GM23338 (cell line): ENCODE measurements at regions not wholly inside any gene's neighbourhood (a gene's known extent, or its start where the extent isn't known, plus 50 kb on each side); places are given as distances from the start of the nearest gene placed in this dataset.

ENCODE experiments used
- ATAC-seq: fragments of 200-7000 bp; cut with Tn5 transposase; 3 replicates; pipeline ENCODE4 v1.9.1; 2020
- DNase-seq: peaks from one replicate; pipeline ENCODE4 v3.0.0-alpha.2; 2015; ENCODE audit warnings: low spot score
- H2AFZ ChIP-seq: fragments of 200-600 bp; sonication (generic); 2 replicates; pipeline ENCODE4 v1.8.0; 2016; ENCODE audit warnings: antibody characterized with exemption, mild to moderate bottlenecking, moderate library complexity
- H3F3A ChIP-seq: fragments of 200-600 bp; sonication (generic); replicated peaks from 2 replicates; pipeline ENCODE4 v1.8.0; 2017; ENCODE audit warnings: antibody characterized with exemption, mixed run types, low read depth
- H3K27ac ChIP-seq: fragments of 200-600 bp; sonication (generic); 2 replicates; pipeline ENCODE4 v1.6.1; 2016; ENCODE audit warnings: low read depth
- H3K27me3 ChIP-seq: fragments of 200-600 bp; sonication (generic); 2 replicates; pipeline ENCODE4 v1.8.0; 2016; ENCODE audit warnings: mild to moderate bottlenecking, mixed run types, moderate library complexity; ENCODE audit not compliant: insufficient read depth
- H3K36me3 ChIP-seq: fragments of 200-600 bp; sonication (generic); 2 replicates; pipeline ENCODE4 v1.8.0; 2016; ENCODE audit warnings: mild to moderate bottlenecking; ENCODE audit not compliant: insufficient read depth
- H3K4me1 ChIP-seq: fragments of 200-600 bp; sonication (generic); 2 replicates; pipeline ENCODE4 v1.8.0; 2016; ENCODE audit warnings: mild to moderate bottlenecking, moderate library complexity; ENCODE audit not compliant: insufficient read depth
- H3K4me2 ChIP-seq: fragments of 200-600 bp; sonication (generic); 2 replicates; pipeline ENCODE4 v1.7.1; 2017; ENCODE audit warnings: mixed run types
- H3K4me3 ChIP-seq: fragments of 200-600 bp; sonication (generic); 2 replicates; pipeline ENCODE4 v1.6.1; 2016; ENCODE audit warnings: mixed run types
- H3K79me2 ChIP-seq: fragments of 200-600 bp; sonication (generic); replicated peaks from 2 replicates; pipeline ENCODE4 v1.8.0; 2017; ENCODE audit warnings: mild to moderate bottlenecking; ENCODE audit not compliant: insufficient read depth
- H3K9me2 ChIP-seq: fragments of 200-600 bp; sonication (generic); 2 replicates; pipeline ENCODE4 v1.8.0; 2017; ENCODE audit not compliant: insufficient read depth
- H4K20me1 ChIP-seq: fragments of 200-600 bp; sonication (generic); replicated peaks from 2 replicates; pipeline ENCODE4 v1.8.0; 2017; ENCODE audit warnings: mild to moderate bottlenecking; ENCODE audit not compliant: insufficient read depth
- H3K27ac Mint-ChIP-seq: 2 replicates; pipeline ENCODE4 v1.8.0; 2020; ENCODE audit warnings: inconsistent platforms, mild to moderate bottlenecking, moderate library complexity, mixed read lengths
- H3K27me3 Mint-ChIP-seq: 3 replicates; pipeline ENCODE4 v1.8.0; 2022; ENCODE audit warnings: low read depth, mild to moderate bottlenecking, moderate library complexity, mixed read lengths, inconsistent platforms; ENCODE audit not compliant: insufficient read depth, poor library complexity
- H3K36me3 Mint-ChIP-seq: 3 replicates; pipeline ENCODE4 v1.8.0; 2021; ENCODE audit warnings: low read depth, mild to moderate bottlenecking, inconsistent platforms, moderate library complexity, mixed read lengths
- H3K4me1 Mint-ChIP-seq: 3 replicates; pipeline ENCODE4 v1.8.0; 2020; ENCODE audit warnings: mild to moderate bottlenecking, inconsistent platforms, mixed read lengths
- H3K4me3 Mint-ChIP-seq: 3 replicates; pipeline ENCODE4 v1.8.0; 2021; ENCODE audit warnings: moderate library complexity, mild to moderate bottlenecking, inconsistent platforms, mixed read lengths
- H3K9me3 Mint-ChIP-seq: 3 replicates; pipeline ENCODE4 v1.8.0; 2020; ENCODE audit warnings: moderate library complexity, mild to moderate bottlenecking, inconsistent platforms, mixed read lengths
- CREB1 ChIP-seq: fragments of 250-450 bp; sonication (Bioruptor Pico); IDR thresholded peaks from 2 replicates; pipeline ENCODE4 v1.5.0; 2020; ENCODE audit warnings: low read depth, mild to moderate bottlenecking, moderate library complexity
- EZH2 ChIP-seq: fragments of 200-600 bp; sonication (generic); IDR thresholded peaks from one replicate; pipeline ENCODE4 v1.8.0; 2017; ENCODE audit warnings: antibody characterized with exemption, mild to moderate bottlenecking, low read depth; ENCODE audit not compliant: unreplicated experiment
- EZH2phosphoT487 ChIP-seq: fragments of 200-600 bp; sonication (generic); IDR thresholded peaks from one replicate; pipeline ENCODE4 v1.8.1; 2018; ENCODE audit warnings: antibody characterized with exemption; ENCODE audit not compliant: unreplicated experiment
- JUNB ChIP-seq: IDR thresholded peaks from one replicate; pipeline ENCODE4 v1.6.1; 2016; ENCODE audit warnings: antibody characterized with exemption; ENCODE audit not compliant: unreplicated experiment
- NANOG ChIP-seq: IDR thresholded peaks from 2 replicates; pipeline ENCODE4 v1.6.1; 2016; ENCODE audit warnings: antibody characterized with exemption, borderline replicate concordance
- POLR2AphosphoS5 ChIP-seq: IDR thresholded peaks from 2 replicates; pipeline ENCODE4 v1.6.1; 2016; ENCODE audit warnings: antibody characterized with exemption, low read depth
- STAT1 ChIP-seq: IDR thresholded peaks from one replicate; pipeline ENCODE4 v1.6.1; 2016; ENCODE audit warnings: antibody characterized with exemption; ENCODE audit not compliant: unreplicated experiment
- ZNF114 ChIP-seq: fragments of 250-450 bp; sonication (Bioruptor Pico); IDR thresholded peaks from 2 replicates; pipeline ENCODE4 v1.5.0; 2020; ENCODE audit warnings: mild to moderate bottlenecking, moderate library complexity
- ZNF331 ChIP-seq: fragments of 250-450 bp; sonication (Bioruptor Pico); IDR thresholded peaks from 2 replicates; pipeline ENCODE4 v1.5.0; 2020; ENCODE audit warnings: low read depth, mild to moderate bottlenecking, moderate library complexity
- ZNF462 ChIP-seq: fragments of 250-450 bp; sonication (Bioruptor Pico); IDR thresholded peaks from 2 replicates; pipeline ENCODE4 v1.5.0; 2020; ENCODE audit warnings: mild to moderate bottlenecking, moderate library complexity
- TF ChIP-seq, protein P1 (sequence below): IDR thresholded peaks from one replicate; pipeline ENCODE4 v1.6.1; 2018; ENCODE audit warnings: antibody characterized with exemption; ENCODE audit not compliant: unreplicated experiment
- TF ChIP-seq, protein P2 (sequence below): IDR thresholded peaks from 2 replicates; pipeline ENCODE4 v1.6.1; 2016; ENCODE audit warnings: antibody characterized with exemption

DNA sequence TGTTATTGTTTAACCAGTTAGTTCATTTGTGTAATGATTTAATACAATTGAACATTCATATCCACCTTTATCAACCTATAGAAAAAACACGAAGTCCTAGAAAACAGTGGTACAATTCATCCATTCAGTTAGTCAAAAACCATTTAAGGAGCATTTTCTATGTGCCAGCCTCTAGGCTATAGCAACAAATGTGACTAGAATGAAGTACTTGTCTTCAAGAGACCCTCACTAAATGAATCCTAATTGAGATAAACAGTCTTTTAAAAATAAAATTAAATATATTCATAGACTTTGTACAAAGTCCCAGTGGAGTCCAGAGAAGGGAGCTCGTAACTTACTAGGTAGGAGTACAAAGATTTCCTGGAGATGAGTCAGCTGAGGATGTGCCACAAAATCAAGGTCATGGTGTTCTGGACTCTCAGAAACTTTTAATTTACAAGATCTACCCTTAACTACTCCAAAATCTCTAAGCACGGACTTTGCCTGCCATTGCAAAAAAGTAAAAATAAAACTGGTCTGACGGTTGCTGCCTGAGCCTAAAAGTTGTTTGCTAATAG is 430.7 kb upstream of the DCN start:
- Mint-ChIP-seq H3K4me3 (no peak overlapping the region), H3K36me3 (no peaks in the 10 kb centered on the region), H3K27me3 (peaks cover 2% of the 10 kb centered on the region), H3K4me1 (peaks cover 3% of the 10 kb centered on the region; the same call in 1 of the 3 replicates), H3K9me3 (no peaks in the 10 kb centered on the region), H3K27ac (no peak overlapping the region)
- Histone ChIP-seq H3K27ac (no peak overlapping the region), H3K4me2 (no peak overlapping the region), H3F3A (no peaks in the 10 kb centered on the region), H3K36me3 (no peaks in the 10 kb centered on the region), H3K27me3 (no peaks in the 10 kb centered on the region), H3K79me2 (no peaks in the 10 kb centered on the region), H2AFZ (no peak overlapping the region), H4K20me1 (no peaks in the 10 kb centered on the region), H3K4me3 (no peak overlapping the region), H3K9me2 (peaks cover 2% of the 10 kb centered on the region; the same call in 1 of the 2 replicates), H3K4me1 (0 out of 2 replicates have a peak, but pooled peaks cover 5% of the 10 kb centered on the region)
- no peak for ATAC-seq
- DNase-seq, result no peak
- TF ChIP-seq POLR2AphosphoS5, result no peak
- TF ChIP-seq, protein P1, sequence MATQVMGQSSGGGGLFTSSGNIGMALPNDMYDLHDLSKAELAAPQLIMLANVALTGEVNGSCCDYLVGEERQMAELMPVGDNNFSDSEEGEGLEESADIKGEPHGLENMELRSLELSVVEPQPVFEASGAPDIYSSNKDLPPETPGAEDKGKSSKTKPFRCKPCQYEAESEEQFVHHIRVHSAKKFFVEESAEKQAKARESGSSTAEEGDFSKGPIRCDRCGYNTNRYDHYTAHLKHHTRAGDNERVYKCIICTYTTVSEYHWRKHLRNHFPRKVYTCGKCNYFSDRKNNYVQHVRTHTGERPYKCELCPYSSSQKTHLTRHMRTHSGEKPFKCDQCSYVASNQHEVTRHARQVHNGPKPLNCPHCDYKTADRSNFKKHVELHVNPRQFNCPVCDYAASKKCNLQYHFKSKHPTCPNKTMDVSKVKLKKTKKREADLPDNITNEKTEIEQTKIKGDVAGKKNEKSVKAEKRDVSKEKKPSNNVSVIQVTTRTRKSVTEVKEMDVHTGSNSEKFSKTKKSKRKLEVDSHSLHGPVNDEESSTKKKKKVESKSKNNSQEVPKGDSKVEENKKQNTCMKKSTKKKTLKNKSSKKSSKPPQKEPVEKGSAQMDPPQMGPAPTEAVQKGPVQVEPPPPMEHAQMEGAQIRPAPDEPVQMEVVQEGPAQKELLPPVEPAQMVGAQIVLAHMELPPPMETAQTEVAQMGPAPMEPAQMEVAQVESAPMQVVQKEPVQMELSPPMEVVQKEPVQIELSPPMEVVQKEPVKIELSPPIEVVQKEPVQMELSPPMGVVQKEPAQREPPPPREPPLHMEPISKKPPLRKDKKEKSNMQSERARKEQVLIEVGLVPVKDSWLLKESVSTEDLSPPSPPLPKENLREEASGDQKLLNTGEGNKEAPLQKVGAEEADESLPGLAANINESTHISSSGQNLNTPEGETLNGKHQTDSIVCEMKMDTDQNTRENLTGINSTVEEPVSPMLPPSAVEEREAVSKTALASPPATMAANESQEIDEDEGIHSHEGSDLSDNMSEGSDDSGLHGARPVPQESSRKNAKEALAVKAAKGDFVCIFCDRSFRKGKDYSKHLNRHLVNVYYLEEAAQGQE, result no peak
- TF ChIP-seq ZNF331 (CRISPR knock-in tag), result no peak
- TF ChIP-seq NANOG, result no peak
- TF ChIP-seq, protein P2, sequence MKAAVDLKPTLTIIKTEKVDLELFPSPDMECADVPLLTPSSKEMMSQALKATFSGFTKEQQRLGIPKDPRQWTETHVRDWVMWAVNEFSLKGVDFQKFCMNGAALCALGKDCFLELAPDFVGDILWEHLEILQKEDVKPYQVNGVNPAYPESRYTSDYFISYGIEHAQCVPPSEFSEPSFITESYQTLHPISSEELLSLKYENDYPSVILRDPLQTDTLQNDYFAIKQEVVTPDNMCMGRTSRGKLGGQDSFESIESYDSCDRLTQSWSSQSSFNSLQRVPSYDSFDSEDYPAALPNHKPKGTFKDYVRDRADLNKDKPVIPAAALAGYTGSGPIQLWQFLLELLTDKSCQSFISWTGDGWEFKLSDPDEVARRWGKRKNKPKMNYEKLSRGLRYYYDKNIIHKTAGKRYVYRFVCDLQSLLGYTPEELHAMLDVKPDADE, result no peak
- TF ChIP-seq EZH2, result no peak
- no peak for TF ChIP-seq JUNB
- TF ChIP-seq EZH2phosphoT487, result no peak
- TF ChIP-seq ZNF114 (CRISPR knock-in tag), result no peak
- TF ChIP-seq ZNF462 (CRISPR knock-in tag), result no peak
- no peak for TF ChIP-seq STAT1
- TF ChIP-seq CREB1, result no peak
